H1 (cell line): ENCODE measurements at regions not wholly inside any gene's neighbourhood (a gene's known extent, or its start where the extent isn't known, plus 50 kb on each side); places are given as distances from the start of the nearest gene placed in this dataset.

Experiments
- EZH2 ChIP-seq: fragments of 200-600 bp; sonication (generic); IDR thresholded peaks from 2 replicates; pipeline ENCODE4 v1.7.1; 2012; ENCODE audit warnings: low read depth, mild to moderate bottlenecking, moderate library complexity, low read length, inconsistent platforms; ENCODE audit not compliant: severe bottlenecking
- KDM5A ChIP-seq: fragments of 200-600 bp; IDR thresholded peaks from 2 replicates; pipeline ENCODE4 v1.7.1; 2012; ENCODE audit warnings: mild to moderate bottlenecking, low read length, inconsistent platforms, mixed read lengths
- SP4 ChIP-seq: IDR thresholded peaks from 2 replicates; pipeline ENCODE4 v1.6.1; 2012; ENCODE audit warnings: low read length, inconsistent platforms
- SUZ12 ChIP-seq: fragments of 200-600 bp; sonication (generic); IDR thresholded peaks from 2 replicates; pipeline ENCODE4 v1.6.1; 2012; ENCODE audit warnings: mild to moderate bottlenecking, inconsistent platforms, low read length, moderate library complexity, mixed read lengths

DNA sequence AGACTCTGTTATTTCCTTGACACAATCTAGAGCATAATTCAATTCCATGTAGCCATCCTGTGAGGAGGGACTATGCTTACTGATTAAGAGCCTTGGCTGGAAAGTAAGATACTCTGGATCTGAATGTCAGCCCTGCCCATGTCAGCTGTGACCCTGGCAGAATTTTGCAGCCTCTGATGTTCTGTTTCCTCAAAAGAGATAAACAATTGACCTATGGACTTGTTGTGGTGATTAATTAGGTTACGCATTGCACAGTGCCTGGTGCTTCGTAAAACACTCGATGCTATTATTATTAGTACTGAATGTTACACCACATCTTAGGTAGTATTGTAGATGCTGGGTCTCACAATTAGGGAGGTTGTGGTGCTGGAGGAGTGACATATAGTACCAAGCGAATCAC lies 161.3 kb upstream of the MEIS2 start (continued):
- TF ChIP-seq EZH2 (no peak), KDM5A (no peak), SUZ12 (no peak), SP4 (no peak)
- TF ChIP-seq, all 59 proteins: peak for 0
